Liver (tissue), 8 donors: ENCODE measurements at regions not wholly inside any gene's neighbourhood (a gene's known extent, or its start where the extent isn't known, plus 50 kb on each side); places are given as distances from the start of the nearest gene placed in this dataset.

ENCODE experiments used
- DNase-seq: peaks from one replicate; pipeline ENCODE4 v3.0.0-alpha.2; 2017; ENCODE audit warnings: low spot score
- H3K27ac ChIP-seq, 2 donors: one replicate each; pipeline ENCODE4 v1.7.0; 2013; ENCODE audit warnings: inconsistent platforms in 2 of 2, low read length in 2 of 2, control low read depth in 1 of 2, low read depth in 1 of 2, mild to moderate bottlenecking in 1 of 2
- H3K27me3 ChIP-seq, 4 donors: one replicate each; pipeline versions ENCODE4 v1.6.1 to v1.7.0; 2013; ENCODE audit warnings: low read length in 3 of 4, inconsistent platforms in 1 of 4, mild to moderate bottlenecking in 1 of 4, moderate library complexity in 1 of 4; ENCODE audit not compliant: control insufficient read depth in 4 of 4, insufficient read depth in 4 of 4
- H3K36me3 ChIP-seq, 4 donors: one replicate each; pipeline versions ENCODE4 v1.6.1 to v1.7.0; 2013; ENCODE audit warnings: low read length in 3 of 4, mild to moderate bottlenecking in 3 of 4, low read depth in 1 of 4, moderate library complexity in 1 of 4; ENCODE audit not compliant: control insufficient read depth in 4 of 4, insufficient read depth in 3 of 4
- H3K4me1 ChIP-seq, 4 donors: one replicate each; pipeline versions ENCODE4 v1.6.1 to v1.7.0; 2013; ENCODE audit warnings: low read length in 3 of 4, mild to moderate bottlenecking in 3 of 4, moderate library complexity in 1 of 4; ENCODE audit not compliant: control insufficient read depth in 4 of 4, insufficient read depth in 4 of 4
- H3K4me3 ChIP-seq, 3 donors: one replicate each; pipeline versions ENCODE4 v1.6.1 to v1.7.0; 2013; ENCODE audit warnings: low read length in 3 of 3, control low read depth in 1 of 3, low read depth in 1 of 3, mild to moderate bottlenecking in 1 of 3
- H3K9ac ChIP-seq, 2 donors: one replicate each; pipeline ENCODE4 v1.7.0; 2013; ENCODE audit warnings: low read length in 2 of 2, mild to moderate bottlenecking in 2 of 2, moderate library complexity in 2 of 2, control low read depth in 1 of 2, low read depth in 1 of 2
- H3K9me3 ChIP-seq, 4 donors: one replicate each; pipeline versions ENCODE4 v1.6.1 to v1.7.0; 2013; ENCODE audit warnings: low read length in 3 of 4; ENCODE audit not compliant: control insufficient read depth in 4 of 4
- EGR1 ChIP-seq, 2 donors: IDR thresholded peaks; 2 replicates each; pipeline ENCODE4 v1.6.1; 2016 to 2018; ENCODE audit warnings: antibody characterized with exemption in 2 of 2, low read depth in 2 of 2
- FOXA1 ChIP-seq: IDR thresholded peaks from 2 replicates; pipeline ENCODE4 v1.6.1; 2016; ENCODE audit warnings: antibody characterized with exemption
- FOXA2 ChIP-seq: IDR thresholded peaks from 2 replicates; pipeline ENCODE4 v1.6.1; 2016; ENCODE audit warnings: antibody characterized with exemption
- GABPA ChIP-seq, 2 donors: IDR thresholded peaks in 1 of 2; conservative IDR thresholded peaks in 1 of 2; 2 replicates each; pipeline ENCODE4 v1.6.1; 2016; ENCODE audit warnings: antibody characterized with exemption in 2 of 2, mild to moderate bottlenecking in 1 of 2, moderate library complexity in 1 of 2
- HNF4A ChIP-seq, 2 donors: conservative IDR thresholded peaks; 2 replicates each; pipeline ENCODE4 v1.6.1; 2016; ENCODE audit warnings: antibody characterized with exemption in 2 of 2, mild to moderate bottlenecking in 2 of 2
- HNF4G ChIP-seq: IDR thresholded peaks from 2 replicates; pipeline ENCODE4 v1.6.1; 2016; ENCODE audit warnings: antibody characterized with exemption
- JUND ChIP-seq, 2 donors: IDR thresholded peaks; 2 replicates each; pipeline ENCODE4 v1.6.1; 2016; ENCODE audit warnings: antibody characterized with exemption in 2 of 2
- MAX ChIP-seq: IDR thresholded peaks from 2 replicates; pipeline ENCODE4 v1.6.1; 2016; ENCODE audit warnings: antibody characterized with exemption
- NR2F2 ChIP-seq: IDR thresholded peaks from 2 replicates; pipeline ENCODE4 v1.6.1; 2016; ENCODE audit warnings: antibody characterized with exemption
- RAD21 ChIP-seq, 2 donors: IDR thresholded peaks; 2 replicates each; pipeline ENCODE4 v1.6.1; 2016; ENCODE audit warnings: antibody characterized with exemption in 2 of 2, mild to moderate bottlenecking in 2 of 2
- RXRA ChIP-seq, 2 donors: IDR thresholded peaks; 2 replicates each; pipeline ENCODE4 v1.6.1; 2017 to 2018; ENCODE audit warnings: antibody characterized with exemption in 2 of 2, mild to moderate bottlenecking in 1 of 2
- SP1 ChIP-seq: IDR thresholded peaks from 2 replicates; pipeline ENCODE4 v1.6.1; 2018; ENCODE audit warnings: antibody characterized with exemption, mild to moderate bottlenecking
- TAF1 ChIP-seq: conservative IDR thresholded peaks from 2 replicates; pipeline ENCODE4 v1.6.1; 2016; ENCODE audit warnings: antibody characterized with exemption, mild to moderate bottlenecking
- YY1 ChIP-seq: IDR thresholded peaks from 2 replicates; pipeline ENCODE4 v1.6.1; 2016; ENCODE audit warnings: antibody characterized with exemption, mild to moderate bottlenecking
- ZBTB33 ChIP-seq: IDR thresholded peaks from 2 replicates; pipeline ENCODE4 v1.6.1; 2016; ENCODE audit warnings: antibody characterized with exemption
- WGBS: extraction: QIAGEN DNeasy Blood & Tissue Kit; methylation state at CpG from one replicate; pipeline ENCODE4 v1.1.7; 2013; 5-methylcytosine and 5-hydroxymethylcytosine counted together
- TF ChIP-seq, protein P1 (sequence below): fragments of 150-350 bp; IDR thresholded peaks from 2 replicates; pipeline ENCODE4 v1.5.1; 2017; ENCODE audit warnings: improper control_type of control experiment, low read depth, low read length; ENCODE audit not compliant: missing input control
- TF ChIP-seq, protein P2 (sequence below): IDR thresholded peaks from 2 replicates; pipeline ENCODE4 v1.6.1; 2016; ENCODE audit warnings: antibody characterized with exemption
- TF ChIP-seq, protein P3 (sequence below): IDR thresholded peaks from 2 replicates; pipeline ENCODE4 v1.6.1; 2016; ENCODE audit warnings: antibody characterized with exemption, mild to moderate bottlenecking
- donor health status: healthy.
- donor health status: healthy.
- donor health status: healthy.
- donor health status: healthy.
- donor health status: healthy.

DNA sequence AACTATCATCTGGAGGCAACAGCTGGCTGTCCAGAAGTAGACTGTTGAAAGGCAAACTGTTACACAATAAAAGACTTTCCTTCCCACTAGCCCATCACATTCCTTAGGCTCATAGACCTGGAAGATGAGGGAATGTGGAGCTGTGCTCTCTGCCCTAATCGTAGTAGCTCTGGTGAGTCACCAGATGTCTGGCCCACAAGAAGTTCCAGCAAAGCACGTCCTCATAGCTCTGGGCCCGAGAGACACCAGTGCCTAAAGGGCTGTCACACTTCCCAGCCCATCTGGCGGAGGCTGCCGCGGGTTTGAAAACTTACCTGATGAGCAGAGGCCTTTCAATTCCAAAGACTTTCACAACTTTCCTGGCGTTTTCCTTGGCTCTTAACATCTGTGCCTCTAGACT is 81.7 kb upstream of the STOX2 start:
- Histone ChIP-seq H3K4me1 (no peaks in the 10 kb centered on the region), H3K36me3 (no peaks in the 10 kb centered on the region), H3K27ac (no peak overlapping the region), H3K27me3 (no peaks in the 10 kb centered on the region), H3K9me3 (no peaks in the 10 kb centered on the region), H3K9ac (no peak overlapping the region), H3K4me3 (no peak overlapping the region)
- WGBS: 85% methylated on average over 7 of the region's 7 CpGs
- no peak for TF ChIP-seq RXRA (IDR thresholded peaks at IDR 0.05)
- no peak for TF ChIP-seq HNF4G
- TF ChIP-seq SP1: no peak
- TF ChIP-seq, protein P1, sequence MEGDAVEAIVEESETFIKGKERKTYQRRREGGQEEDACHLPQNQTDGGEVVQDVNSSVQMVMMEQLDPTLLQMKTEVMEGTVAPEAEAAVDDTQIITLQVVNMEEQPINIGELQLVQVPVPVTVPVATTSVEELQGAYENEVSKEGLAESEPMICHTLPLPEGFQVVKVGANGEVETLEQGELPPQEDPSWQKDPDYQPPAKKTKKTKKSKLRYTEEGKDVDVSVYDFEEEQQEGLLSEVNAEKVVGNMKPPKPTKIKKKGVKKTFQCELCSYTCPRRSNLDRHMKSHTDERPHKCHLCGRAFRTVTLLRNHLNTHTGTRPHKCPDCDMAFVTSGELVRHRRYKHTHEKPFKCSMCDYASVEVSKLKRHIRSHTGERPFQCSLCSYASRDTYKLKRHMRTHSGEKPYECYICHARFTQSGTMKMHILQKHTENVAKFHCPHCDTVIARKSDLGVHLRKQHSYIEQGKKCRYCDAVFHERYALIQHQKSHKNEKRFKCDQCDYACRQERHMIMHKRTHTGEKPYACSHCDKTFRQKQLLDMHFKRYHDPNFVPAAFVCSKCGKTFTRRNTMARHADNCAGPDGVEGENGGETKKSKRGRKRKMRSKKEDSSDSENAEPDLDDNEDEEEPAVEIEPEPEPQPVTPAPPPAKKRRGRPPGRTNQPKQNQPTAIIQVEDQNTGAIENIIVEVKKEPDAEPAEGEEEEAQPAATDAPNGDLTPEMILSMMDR: no peak
- no peak for TF ChIP-seq FOXA2
- no peak for DNase-seq

- no peak for TF ChIP-seq SP1
- TF ChIP-seq NR2F2: no peak
- no peak for TF ChIP-seq RXRA (IDR thresholded peaks at IDR 0.05)
- H3K4me3 ChIP-seq: no peak overlapping the region
- no peak overlapping the region for H3K27ac ChIP-seq
- DNase-seq: no peak
- H3K4me1 ChIP-seq: peaks cover 0 to 2% (median 0%) of the 10 kb centered on the region in 4 donors
- no peak overlapping the region for H3K9ac ChIP-seq
- no peaks in the 10 kb centered on the region for H3K36me3 ChIP-seq
- no peaks in the 10 kb centered on the region for H3K9me3 ChIP-seq
- 94% methylated on average over 18 of the region's 18 CpGs for WGBS
- H3K27me3 ChIP-seq: no peaks in the 10 kb centered on the region
Measured at GRCh38 chr4:183825346-183825745, 79.8 kb upstream of the STOX2 start.

DNA sequence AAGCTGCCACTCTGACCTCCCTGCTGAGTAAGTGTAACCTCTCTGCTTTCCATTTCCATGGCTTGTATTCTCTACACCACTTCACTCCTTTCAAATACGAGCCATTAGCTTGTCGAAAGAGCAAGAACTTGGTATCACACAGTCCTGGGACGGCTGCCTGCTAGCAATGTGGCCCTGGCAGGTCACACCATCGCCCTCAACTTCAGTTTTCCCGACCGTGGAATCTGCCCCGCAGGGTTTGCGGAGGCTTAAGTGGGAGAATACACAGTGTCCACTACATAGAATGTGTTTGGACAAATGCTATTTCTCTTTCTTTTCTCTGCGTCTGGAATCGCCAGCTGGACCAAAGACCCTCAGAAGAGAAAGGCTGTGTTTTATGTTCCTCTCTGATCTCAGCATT is 78.6 kb upstream of the STOX2 start:
- Histone ChIP-seq H3K36me3 (no peaks in the 10 kb centered on the region), H3K27ac (no peak overlapping the region), H3K4me3 (no peak overlapping the region), H3K9ac (no peak overlapping the region), H3K27me3 (no peaks in the 10 kb centered on the region), H3K9me3 (no peaks in the 10 kb centered on the region), H3K4me1 (peaks cover 0 to 2% (median under 1%) of the 10 kb centered on the region in 4 donors)
- no peak for DNase-seq
- 90% methylated on average over 10 of the region's 10 CpGs for WGBS
- no peak for TF ChIP-seq FOXA1
- TF ChIP-seq HNF4G: no peak
- TF ChIP-seq HNF4A (conservative IDR thresholded peaks at IDR 0.05): no peak
- TF ChIP-seq JUND (IDR thresholded peaks at IDR 0.05): no peak
- TF ChIP-seq EGR1 (IDR thresholded peaks at IDR 0.05; ENCODE audit: low read depth in 2 of 2): no peak
- no peak for TF ChIP-seq SP1
- TF ChIP-seq, protein P2, sequence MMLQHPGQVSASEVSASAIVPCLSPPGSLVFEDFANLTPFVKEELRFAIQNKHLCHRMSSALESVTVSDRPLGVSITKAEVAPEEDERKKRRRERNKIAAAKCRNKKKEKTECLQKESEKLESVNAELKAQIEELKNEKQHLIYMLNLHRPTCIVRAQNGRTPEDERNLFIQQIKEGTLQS: no peak
- no peak for TF ChIP-seq YY1
- TF ChIP-seq, protein P1: no peak
- TF ChIP-seq ZBTB33: no peak
- TF ChIP-seq, protein P3, sequence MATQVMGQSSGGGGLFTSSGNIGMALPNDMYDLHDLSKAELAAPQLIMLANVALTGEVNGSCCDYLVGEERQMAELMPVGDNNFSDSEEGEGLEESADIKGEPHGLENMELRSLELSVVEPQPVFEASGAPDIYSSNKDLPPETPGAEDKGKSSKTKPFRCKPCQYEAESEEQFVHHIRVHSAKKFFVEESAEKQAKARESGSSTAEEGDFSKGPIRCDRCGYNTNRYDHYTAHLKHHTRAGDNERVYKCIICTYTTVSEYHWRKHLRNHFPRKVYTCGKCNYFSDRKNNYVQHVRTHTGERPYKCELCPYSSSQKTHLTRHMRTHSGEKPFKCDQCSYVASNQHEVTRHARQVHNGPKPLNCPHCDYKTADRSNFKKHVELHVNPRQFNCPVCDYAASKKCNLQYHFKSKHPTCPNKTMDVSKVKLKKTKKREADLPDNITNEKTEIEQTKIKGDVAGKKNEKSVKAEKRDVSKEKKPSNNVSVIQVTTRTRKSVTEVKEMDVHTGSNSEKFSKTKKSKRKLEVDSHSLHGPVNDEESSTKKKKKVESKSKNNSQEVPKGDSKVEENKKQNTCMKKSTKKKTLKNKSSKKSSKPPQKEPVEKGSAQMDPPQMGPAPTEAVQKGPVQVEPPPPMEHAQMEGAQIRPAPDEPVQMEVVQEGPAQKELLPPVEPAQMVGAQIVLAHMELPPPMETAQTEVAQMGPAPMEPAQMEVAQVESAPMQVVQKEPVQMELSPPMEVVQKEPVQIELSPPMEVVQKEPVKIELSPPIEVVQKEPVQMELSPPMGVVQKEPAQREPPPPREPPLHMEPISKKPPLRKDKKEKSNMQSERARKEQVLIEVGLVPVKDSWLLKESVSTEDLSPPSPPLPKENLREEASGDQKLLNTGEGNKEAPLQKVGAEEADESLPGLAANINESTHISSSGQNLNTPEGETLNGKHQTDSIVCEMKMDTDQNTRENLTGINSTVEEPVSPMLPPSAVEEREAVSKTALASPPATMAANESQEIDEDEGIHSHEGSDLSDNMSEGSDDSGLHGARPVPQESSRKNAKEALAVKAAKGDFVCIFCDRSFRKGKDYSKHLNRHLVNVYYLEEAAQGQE: no peak
- TF ChIP-seq GABPA (IDR thresholded peaks at IDR 0.05 in 1 of 2, conservative IDR thresholded peaks at IDR 0.05 in 1 of 2): no peak
- no peak for TF ChIP-seq NR2F2
- TF ChIP-seq TAF1: no peak
- no peak for TF ChIP-seq MAX
- no peak for TF ChIP-seq RAD21 (IDR thresholded peaks at IDR 0.05)
- TF ChIP-seq RXRA (IDR thresholded peaks at IDR 0.05): no peak
- no peak for TF ChIP-seq FOXA2
